Ishikawa (cell line): ENCODE measurements at regions not wholly inside any gene's neighbourhood (a gene's known extent, or its start where the extent isn't known, plus 50 kb on each side); places are given as distances from the start of the nearest gene placed in this dataset.

Experiments used
- CEBPB ChIP-seq: IDR thresholded peaks from 2 replicates; pipeline ENCODE4 v1.6.1; 2012
- CREB1 ChIP-seq: IDR thresholded peaks from 2 replicates; pipeline ENCODE4 v1.6.1; 2012; ENCODE audit warnings: low read depth
- EGR1 ChIP-seq: IDR thresholded peaks from 2 replicates; pipeline ENCODE4 v1.6.1; 2012
- EP300 ChIP-seq: IDR thresholded peaks from 2 replicates; pipeline ENCODE4 v1.6.1; 2012; ENCODE audit warnings: borderline replicate concordance
- FOXM1 ChIP-seq: IDR thresholded peaks from 2 replicates; pipeline ENCODE4 v1.6.1; 2012; ENCODE audit warnings: low read depth, borderline replicate concordance
- MAX ChIP-seq: IDR thresholded peaks from 2 replicates; pipeline ENCODE4 v1.6.1; 2012
- NFIC ChIP-seq: IDR thresholded peaks from 2 replicates; pipeline ENCODE4 v1.6.1; 2012
- RAD21 ChIP-seq: IDR thresholded peaks from 2 replicates; pipeline ENCODE4 v1.6.1; 2012; ENCODE audit warnings: low read depth
- REST ChIP-seq: IDR thresholded peaks from 2 replicates; pipeline ENCODE4 v1.6.1; 2012; ENCODE audit warnings: low read depth, mild to moderate bottlenecking
- TAF1 ChIP-seq: IDR thresholded peaks from 2 replicates; pipeline ENCODE4 v1.6.1; 2012; ENCODE audit warnings: low read depth, mild to moderate bottlenecking
- TCF12 ChIP-seq: IDR thresholded peaks from 2 replicates; pipeline ENCODE4 v1.6.1; 2012; ENCODE audit warnings: low read depth
- TEAD4 ChIP-seq: IDR thresholded peaks from 2 replicates; pipeline ENCODE4 v1.6.1; 2012
- YY1 ChIP-seq: IDR thresholded peaks from 2 replicates; pipeline ENCODE4 v1.6.1; 2012; ENCODE audit warnings: low read depth
- ZBTB7A ChIP-seq: IDR thresholded peaks from 2 replicates; pipeline ENCODE4 v1.6.1; 2012; ENCODE audit warnings: low read depth
- TF ChIP-seq, protein P1 (sequence below): IDR thresholded peaks from 2 replicates; pipeline ENCODE4 v1.6.1; 2012

DNA sequence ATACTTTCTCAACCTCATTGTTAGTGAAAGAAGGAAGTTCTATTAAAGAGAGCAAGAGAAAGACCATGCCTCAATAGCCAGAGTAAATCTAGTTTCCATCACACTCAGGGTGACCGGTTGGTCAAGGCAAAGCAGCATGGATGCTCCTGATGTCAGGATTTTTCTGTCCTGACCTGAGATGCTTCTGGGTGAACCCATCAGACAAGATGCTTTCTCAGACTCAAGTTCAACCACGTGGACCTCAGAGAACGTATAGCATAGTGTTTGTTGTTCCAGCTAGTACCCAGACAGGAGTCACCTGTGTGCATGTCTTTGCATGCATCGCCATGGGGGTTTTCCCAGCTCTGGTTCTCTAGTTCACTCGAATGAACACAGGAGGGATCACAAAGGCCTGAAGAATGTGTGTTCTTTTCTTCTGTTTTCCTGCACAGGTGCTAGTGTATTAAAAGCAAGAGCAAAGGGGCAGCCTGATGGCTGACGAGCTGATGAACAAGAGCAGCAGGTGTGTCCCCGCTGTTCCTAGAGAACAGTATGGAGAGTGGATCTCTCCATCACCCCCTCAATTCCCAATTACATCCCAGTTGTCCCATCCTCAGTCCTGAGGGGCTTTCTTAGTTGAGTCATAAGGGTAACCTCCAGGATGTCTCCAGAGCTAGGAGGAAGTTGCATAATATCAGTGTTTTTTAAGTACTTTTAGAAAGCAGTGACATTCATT is 110.5 kb upstream of the ENPP6 start:
- no peak for TF ChIP-seq EP300
- no peak for TF ChIP-seq TAF1
- no peak for TF ChIP-seq FOXM1
- no peak for TF ChIP-seq TEAD4
- no peak for TF ChIP-seq MAX

DNA sequence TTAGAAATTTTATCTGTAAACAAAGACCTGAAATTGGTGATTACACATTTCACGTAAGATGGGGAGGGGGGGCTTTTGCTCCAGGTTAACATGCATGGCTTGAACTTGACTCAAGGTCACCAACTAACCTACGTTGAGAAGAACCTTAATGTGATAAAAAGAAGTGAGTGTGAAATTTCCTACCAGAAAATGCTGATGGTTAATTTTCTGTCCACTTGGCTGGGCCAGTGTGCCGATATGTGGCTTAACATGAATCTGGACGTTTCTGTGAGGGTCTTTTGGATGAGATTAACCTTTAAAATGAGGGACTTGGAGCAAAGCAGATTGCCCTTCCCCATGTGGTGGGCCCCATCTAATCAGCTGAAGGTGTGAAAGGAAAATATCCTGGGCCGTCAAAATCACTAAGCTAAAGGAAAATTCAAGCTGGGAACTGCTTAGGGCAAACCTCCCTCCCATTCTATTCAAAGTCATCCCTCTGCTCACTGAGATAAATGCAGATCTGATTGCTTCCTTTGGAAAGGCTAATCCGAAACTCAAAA is 107.3 kb upstream of the ENPP6 start:
- TF ChIP-seq REST, result no peak
- TF ChIP-seq EGR1, result no peak
- no peak for TF ChIP-seq NFIC
- no peak for TF ChIP-seq TEAD4
- no peak for TF ChIP-seq ZBTB7A
- no peak for TF ChIP-seq CREB1
- no peak for TF ChIP-seq YY1
- TF ChIP-seq TCF12, result no peak
- TF ChIP-seq CEBPB, result no peak
- no peak for TF ChIP-seq FOXM1
- TF ChIP-seq, protein P1, sequence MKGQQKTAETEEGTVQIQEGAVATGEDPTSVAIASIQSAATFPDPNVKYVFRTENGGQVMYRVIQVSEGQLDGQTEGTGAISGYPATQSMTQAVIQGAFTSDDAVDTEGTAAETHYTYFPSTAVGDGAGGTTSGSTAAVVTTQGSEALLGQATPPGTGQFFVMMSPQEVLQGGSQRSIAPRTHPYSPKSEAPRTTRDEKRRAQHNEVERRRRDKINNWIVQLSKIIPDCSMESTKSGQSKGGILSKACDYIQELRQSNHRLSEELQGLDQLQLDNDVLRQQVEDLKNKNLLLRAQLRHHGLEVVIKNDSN, result no peak
- TF ChIP-seq MAX, result no peak
- no peak for TF ChIP-seq RAD21
- TF ChIP-seq EP300, result no peak
- no peak for TF ChIP-seq TAF1

- TF ChIP-seq TAF1 (no peak), FOXM1 (no peak), REST (no peak), NFIC (no peak), YY1 (no peak), EGR1 (no peak), CREB1 (no peak), RAD21 (no peak), TEAD4 (no peak), MAX (no peak), CEBPB (no peak), ZBTB7A (no peak), TCF12 (no peak)
- TF ChIP-seq, protein P1, result no peak
Observed at GRCh38 chr4:184322328-184323025, 104.8 kb upstream of the ENPP6 start.

GRCh38 chr4:184320631-184321030 is 103.0 kb upstream of the ENPP6 start:
- TF ChIP-seq NFIC (no peak), EP300 (no peak), RAD21 (no peak), YY1 (no peak), REST (no peak)
